Tibial nerve (tissue), 3 donors: ENCODE measurements at regions not wholly inside any gene's neighbourhood (a gene's known extent, or its start where the extent isn't known, plus 50 kb on each side); places are given as distances from the start of the nearest gene placed in this dataset.

Experiments
- CTCF ChIP-seq, 5 experiments: fragments of 200-600 bp in 3 of 5; fragments of 450-650 bp in 2 of 5; sonication (generic) in 3 of 5; IDR thresholded peaks; one replicate each; pipeline ENCODE4 v1.5.1; 2016 to 2019; ENCODE audit warnings: antibody characterized with exemption in 5 of 5, mild to moderate bottlenecking in 3 of 5, moderate library complexity in 2 of 5
- POLR2A ChIP-seq, 2 donors: fragments of 450-650 bp; IDR thresholded peaks; one replicate each; pipeline ENCODE4 v1.6.1; 2017; ENCODE audit warnings: antibody characterized with exemption in 2 of 2, mild to moderate bottlenecking in 2 of 2, moderate library complexity in 2 of 2

DNA sequence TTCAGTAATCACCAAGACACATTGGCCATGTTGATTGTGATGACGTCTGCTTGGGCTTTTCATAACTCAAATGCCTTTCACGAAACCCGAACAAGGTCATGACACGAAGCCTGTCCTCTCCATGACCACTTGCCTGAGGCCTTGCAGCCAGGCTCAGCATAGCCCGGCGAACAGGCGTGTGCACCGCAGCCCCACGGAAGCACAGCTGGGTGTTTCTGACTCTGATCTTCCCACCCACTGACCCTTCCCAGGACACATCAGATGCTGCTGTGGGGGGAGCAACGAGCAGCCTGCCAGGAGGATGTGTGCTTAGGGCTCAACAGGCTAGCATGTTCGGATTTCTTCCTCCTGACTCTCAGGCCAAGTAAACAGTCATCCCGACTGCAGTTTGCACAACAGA lies 369.4 kb upstream of the SALL3 start:
- TF ChIP-seq POLR2A (IDR thresholded peaks at IDR 0.05): no peak
- TF ChIP-seq CTCF (IDR thresholded peaks at IDR 0.05): no peak
